GM19240 (cell line): ENCODE measurements at regions not wholly inside any gene's neighbourhood (a gene's known extent, or its start where the extent isn't known, plus 50 kb on each side); places are given as distances from the start of the nearest gene placed in this dataset.

Source experiments
- DNase-seq: peaks from one replicate; pipeline ENCODE4 v3.0.0; 2011; ENCODE audit warnings: low spot score; ENCODE audit not compliant: insufficient read length

DNA sequence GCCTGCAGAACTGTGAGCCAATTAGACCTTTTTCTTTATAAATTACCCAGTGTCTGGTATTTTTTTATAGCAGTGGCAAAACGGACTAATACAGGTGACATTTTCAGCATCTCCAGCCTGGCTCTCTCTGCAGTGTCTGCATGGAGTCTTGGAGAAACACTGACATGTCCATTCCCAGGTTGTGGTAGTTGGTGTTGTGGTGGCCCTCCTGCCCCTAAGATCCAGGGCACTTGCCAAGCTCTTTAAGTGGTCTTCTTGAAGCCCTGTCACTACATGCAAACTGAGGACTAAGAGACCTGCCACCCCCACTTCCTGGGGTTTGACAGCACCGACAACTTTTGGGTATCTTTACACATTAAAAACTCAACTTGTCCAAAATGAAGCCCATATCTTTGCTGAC, 419.4 kb downstream of the NPHP4 start:
- DNase-seq: no peak

DNA sequence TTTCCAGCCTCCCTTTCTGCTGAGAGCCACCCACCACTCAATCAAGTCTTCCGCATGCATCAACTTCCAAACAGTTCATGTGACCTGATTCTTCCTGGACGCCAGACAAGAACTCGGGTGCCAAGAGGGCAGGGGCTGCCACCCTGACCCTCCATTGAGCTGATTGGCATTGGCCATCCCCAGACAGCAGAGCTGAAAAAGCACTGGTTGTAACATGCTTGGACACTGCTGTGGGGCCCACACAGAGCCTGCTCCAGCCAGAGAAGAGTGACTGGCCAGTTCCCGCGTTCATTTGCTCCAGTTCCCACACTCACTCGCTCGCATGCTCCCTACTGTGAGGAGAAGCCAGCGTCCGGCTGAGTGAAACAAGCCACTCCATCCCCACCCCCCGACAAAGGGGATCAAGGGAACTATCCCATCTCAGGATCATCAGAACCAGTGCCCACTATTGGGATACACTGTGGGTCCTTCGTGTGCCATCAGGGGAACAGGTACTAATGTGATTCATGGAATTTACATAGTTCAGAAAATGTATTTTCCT, 420.3 kb downstream of the NPHP4 start:
- DNase-seq: no peak

GRCh38 chr1:5571438-5571837, 420.8 kb downstream of the NPHP4 start:
- no peak for DNase-seq

- no peak for DNase-seq
Measured at GRCh38 chr1:5570931-5571330, 421.3 kb downstream of the NPHP4 start.

GRCh38 chr1:5568321-5568720, 423.9 kb downstream of the NPHP4 start:
- DNase-seq: no peak

DNA sequence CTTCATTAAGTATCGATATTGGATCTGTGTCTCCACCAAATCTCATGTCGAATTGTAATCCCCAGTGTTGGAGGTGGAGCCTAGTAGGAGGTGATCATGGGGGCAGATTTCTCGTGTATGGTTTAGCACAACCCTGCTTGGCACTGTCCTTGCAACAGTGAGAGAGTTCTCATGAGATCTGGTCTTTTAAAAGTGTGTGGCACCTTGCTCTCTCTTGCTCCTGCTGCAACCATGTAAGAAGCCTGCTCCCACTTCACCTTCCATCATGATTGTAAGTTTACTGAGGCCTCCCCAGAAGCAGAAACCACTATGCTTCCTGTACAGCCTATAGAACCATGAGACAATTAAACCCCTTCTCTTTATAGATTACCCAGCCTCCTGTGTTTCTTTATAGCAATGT, 424.4 kb downstream of the NPHP4 start:
- DNase-seq: no peak

DNA sequence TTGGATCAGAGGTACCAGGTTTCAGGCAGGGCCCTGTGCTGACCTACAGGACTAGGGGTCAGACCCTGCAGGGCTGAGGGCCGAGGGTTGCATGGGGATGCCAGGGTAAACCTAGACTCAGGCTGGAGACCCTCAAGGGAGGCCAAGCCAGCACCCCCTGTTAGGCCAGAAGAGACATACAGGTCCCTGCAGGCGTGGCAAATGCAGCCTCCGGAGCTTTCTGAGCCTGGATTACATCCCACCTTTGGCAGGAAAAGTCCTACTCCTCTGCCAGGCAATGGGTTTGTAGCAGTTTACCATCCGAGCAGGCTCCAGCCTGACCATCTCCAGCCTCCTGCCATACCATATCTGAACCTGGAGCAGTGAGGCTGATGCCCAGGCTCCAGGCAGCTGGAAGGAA, 425.3 kb downstream of the NPHP4 start:
- DNase-seq: no peak

DNA sequence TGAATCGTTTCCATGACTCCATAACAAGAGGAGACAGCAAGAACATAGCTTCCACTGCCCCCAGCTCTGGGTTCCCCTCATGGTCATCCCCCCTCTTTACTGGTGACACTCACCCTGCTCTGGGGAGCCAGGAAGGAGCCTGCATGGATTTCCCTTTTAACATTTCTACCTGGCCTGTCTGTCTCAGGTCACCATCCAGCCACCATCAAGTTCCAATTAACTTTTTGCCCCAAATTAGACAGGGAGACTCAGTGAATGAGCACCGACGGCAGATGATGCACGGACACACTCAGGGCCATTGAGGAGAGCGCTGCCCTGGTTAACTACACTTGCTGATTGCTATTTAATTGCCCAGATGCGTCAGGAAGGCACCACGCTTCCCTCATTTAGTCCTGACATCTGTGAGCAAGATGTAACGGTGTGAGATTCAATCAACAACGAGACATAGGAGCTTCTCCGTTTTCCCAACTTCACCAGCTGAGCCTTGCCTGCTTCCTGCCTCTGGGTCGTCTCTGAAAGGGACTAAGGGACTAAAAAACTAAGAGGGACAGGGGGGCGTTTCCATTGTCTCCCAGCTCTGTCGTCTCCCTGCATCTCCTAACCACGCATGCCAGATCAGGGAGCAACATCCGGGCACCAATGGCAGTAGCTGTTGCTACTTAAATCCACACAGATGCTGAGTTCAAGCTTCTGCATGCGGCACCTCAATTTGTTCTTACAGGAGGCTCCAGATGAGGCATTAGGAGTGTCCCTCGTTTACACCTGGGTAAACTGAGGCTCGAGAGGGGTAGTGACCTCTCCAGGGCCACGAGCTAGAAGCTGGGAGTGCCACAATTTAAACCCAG, 426.7 kb downstream of the NPHP4 start:
- no peak for DNase-seq

GRCh38 chr1:5564578-5565257, 427.5 kb downstream of the NPHP4 start:
- DNase-seq: no peak

DNA sequence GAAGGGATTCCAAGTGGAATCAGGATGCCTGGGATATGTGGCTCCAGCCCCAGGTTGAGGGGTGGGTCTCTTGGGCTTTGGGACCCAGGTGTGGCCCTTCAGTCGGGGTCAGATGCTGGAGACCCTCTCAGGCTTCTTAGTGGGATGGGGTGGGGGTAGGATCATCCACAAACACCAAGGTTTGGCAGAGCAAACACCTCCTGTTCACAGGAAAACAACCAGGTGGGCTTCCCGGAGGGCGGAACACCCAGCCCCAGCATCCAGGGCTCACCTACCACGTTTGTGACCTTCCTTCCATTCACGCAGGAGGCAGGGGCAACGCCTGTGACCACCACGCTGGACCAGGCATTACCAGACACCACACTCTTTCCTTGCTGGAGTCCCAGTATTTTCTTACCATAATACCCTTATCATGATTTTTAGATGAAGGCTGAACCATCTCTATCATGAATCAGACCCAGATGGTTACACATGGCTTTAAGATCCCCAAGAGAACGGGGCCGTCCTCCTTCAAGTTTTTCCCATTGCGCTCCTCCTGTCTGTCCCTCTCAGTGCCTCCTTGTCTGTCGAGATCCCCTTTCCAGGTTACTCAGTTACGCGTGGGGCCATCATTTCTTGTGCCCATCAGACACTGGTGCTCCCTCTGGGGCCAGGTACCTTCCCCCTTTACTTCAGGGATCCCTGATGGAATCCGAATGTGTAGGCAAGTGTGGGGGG, 428.2 kb downstream of the NPHP4 start:
- DNase-seq: no peak

GRCh38 chr1:5562769-5563168, 429.5 kb downstream of the NPHP4 start:
- no peak for DNase-seq

DNA sequence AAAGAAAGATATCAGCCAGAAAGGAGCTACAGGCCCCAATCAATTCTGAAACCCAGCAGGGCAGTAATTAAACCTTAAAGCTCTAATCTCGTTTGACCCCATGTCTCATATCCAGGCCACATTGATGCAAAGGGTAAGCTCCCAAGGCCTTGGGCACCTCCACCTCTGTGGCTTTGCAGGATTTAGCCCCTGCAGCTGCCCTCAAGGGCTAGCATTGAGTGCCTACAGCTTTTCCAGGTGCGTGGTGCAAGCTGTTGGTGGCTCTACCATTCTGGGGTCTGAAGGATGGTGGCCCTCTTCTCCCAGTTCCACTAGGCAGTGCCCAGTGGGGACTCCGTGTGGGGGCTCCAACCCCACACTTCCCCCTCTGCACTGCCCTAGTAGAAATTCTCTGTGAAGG, 429.9 kb downstream of the NPHP4 start:
- DNase-seq: no peak

- no peak for DNase-seq
Measured at GRCh38 chr1:5559078-5559477, 433.1 kb downstream of the NPHP4 start.

DNA sequence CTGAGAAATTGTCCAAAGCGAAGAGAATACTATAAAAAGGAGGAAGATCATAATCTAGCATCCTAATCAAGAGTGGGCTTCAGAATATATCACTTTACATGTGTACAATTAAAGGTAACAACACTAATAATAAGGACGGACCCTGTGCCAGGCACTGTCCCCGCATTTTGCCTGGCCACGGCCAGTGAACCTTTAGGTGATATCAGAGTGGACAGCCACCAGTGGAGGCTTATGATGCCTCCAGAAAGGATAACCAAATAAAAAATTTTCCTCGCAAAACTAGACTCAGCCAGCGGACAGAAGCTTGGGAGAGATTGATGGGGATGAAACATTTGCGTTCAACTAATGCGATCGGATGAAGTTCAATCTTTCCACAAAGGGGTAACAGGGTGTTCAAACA, 436.4 kb downstream of the NPHP4 start:
- DNase-seq: no peak

DNA sequence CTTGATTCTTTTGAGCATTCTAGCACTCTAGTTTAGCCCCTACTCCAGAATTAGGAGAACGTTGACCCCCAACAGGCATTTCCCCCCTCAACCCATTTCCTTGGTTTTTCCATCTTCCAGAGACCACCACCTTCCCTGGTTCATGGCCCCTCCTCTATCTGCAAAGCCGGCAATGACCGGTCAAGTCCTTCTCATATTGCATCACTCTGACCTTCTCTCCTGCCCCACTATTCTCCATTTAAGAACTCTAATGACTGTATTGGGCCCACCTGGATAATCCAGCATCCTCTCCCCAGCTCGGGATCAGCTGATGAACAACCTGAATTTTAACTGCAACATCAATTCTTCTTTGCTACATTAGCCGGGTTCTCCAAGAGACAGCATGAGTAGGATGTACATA, 437.4 kb downstream of the NPHP4 start:
- DNase-seq: no peak

GRCh38 chr1:5554111-5554510, 438.1 kb downstream of the NPHP4 start:
- no peak for DNase-seq

DNA sequence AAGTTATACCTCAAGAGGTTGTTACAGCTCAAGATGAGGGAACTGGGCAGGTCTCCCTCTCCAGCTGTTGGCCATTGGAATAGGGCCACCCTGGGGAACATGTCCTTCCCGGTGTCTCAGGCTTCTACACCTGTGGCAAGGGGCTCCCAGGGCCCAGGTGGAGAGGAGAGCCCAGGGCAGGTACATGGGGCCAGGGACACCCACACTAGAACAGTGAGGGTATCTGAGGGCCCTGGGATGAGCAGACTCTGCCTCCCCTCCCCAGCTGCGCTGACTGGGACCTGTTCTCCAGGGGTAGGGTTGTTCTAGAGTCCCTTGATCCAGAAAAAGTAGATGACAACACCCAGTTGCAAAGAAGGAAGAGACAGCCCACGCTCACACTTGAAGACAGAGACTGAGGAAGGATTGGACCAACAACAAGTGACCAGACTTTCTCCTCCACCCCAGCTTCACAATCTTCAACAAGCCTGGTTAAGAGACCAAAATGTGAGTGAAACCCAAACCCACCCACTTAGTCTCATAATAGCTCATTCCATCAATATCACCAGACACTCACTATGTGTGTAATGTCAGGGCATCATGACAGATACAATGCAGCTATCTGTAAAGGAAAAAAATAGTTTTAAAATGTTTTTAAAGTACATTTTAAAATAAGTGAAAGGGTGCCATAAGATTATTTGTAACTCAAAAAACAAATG, 439.3 kb downstream of the NPHP4 start:
- no peak for DNase-seq

GRCh38 chr1:5551274-5551975, 440.8 kb downstream of the NPHP4 start:
- DNase-seq: no peak

DNA sequence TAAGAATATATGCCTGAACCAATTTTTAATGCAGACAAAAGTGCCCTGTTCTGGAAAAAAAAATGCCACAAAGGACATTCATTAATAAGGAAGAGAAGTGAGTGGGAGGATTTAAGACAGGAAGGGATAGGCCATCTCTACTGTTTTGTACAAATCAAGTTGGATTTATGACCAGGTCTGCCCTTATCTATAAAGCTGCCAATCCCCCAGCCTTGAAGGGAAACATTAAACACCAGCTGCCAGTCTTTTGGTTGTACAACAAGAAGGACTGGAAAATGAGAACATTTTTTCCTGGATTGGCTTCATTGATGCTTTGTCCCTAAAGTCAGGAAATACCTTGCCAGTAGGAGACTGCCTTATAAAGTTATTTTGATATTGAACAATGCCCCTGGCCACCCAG, 444.0 kb downstream of the NPHP4 start:
- DNase-seq: no peak

GRCh38 chr1:5543235-5543634, 449.0 kb downstream of the NPHP4 start:
- no peak for DNase-seq

DNA sequence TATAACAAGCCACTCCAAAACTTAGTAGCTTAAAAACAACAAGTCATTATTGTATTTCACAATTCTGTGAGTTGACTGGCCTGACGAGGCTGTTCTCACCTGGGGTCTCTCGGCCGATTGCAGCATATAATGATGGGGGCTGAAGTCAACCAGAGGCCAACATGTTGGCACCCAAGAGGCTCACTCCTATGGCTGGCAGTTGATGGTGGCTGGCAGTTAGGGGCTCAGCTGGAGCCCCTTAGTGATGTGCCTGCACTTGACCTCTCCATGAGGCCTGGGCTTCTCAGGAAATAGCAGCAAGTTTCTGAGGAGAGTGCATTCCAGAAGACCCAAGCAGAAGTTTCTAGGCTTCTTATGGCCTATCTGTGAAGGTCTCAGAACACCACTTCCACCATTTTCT, 459.4 kb downstream of the NPHP4 start:
- no peak for DNase-seq
